Posterior vena cava (tissue), 2 donors: ENCODE measurements at regions not wholly inside any gene's neighbourhood (a gene's known extent, or its start where the extent isn't known, plus 50 kb on each side); places are given as distances from the start of the nearest gene placed in this dataset.
"Not testable (repeated sequence)": the region's sequence is repeated elsewhere in the genome, so short reads cannot be mapped to it uniquely, and the experiment has no call there.

Experiments
- DNase-seq: peaks from one replicate; pipeline ENCODE4 v3.0.0-alpha.2; 2020; ENCODE audit warnings: low spot score
- intact Hi-C, 2 donors: fragments of 100-400 bp; cut with DNase I; formaldehyde crosslinking; loops; one replicate each; pipeline versions ENCODE4 v1.14.1 to v1.14.2; 2022 to 2023
- donor health status: DM: yes; HTN: yes; CAD: no.
- donor health status: DM: yes; HTN: yes; CAD: no.

- intact Hi-C loops: no loop called here
- no peak for DNase-seq
Observed at GRCh38 chr12:46884362-46884761, 58.6 kb upstream of the SLC38A4 start.

- intact Hi-C loops: no loop called here
- no peak for DNase-seq
Observed at GRCh38 chr12:46886541-46887041, 60.8 kb upstream of the SLC38A4 start.

GRCh38 chr12:46887870-46888269, 62.1 kb upstream of the SLC38A4 start:
- intact Hi-C loops: no loop called here
- no peak for DNase-seq

DNA sequence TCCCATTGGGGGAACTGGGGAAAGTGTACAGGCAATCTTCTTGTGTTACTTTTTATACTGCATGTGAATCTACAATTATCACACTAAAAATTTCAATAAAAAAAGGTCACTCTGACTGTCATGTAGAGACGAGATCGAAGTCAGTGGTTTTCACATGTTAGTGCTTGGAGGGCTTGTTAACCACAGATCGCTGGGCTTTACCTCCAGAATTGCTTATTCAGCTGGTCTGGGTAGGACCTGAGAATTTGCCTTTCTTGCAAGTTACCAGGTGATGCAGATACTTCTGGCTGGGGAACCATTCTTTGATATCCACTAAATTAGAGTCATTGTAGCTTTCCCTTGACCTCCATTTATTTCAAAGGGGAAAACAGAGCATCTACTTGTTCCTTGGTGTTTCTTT, 62.8 kb upstream of the SLC38A4 start:
- DNase-seq: no peak
- intact Hi-C loops: no loop called here

DNA sequence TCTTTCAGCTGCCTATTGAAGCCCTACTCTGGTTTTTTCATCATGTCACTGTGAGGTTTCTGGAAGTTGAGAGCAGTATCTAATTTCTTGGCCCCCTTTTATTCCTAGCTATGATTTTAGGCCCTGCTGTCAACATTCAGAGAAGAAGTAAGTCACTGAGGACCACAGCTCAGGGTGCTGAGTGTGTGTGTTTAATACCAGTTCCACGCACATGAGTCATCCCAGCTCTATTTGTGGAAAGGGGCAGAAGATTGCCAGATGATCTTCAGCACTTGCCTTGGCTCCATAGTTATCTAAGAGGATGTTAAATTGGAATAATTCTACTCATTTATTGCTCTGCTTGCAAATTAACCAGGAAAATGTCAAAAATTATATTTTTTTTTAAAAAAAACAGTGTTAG, 65.5 kb upstream of the SLC38A4 start:
- no peak for DNase-seq
- intact Hi-C loops: no loop called here

- DNase-seq: no peak
- intact Hi-C loops: no loop called here
Observed at GRCh38 chr12:46892034-46892705, 66.4 kb upstream of the SLC38A4 start.

- intact Hi-C loops: no loop called here
- no peak for DNase-seq
Observed at GRCh38 chr12:46892887-46893286, 67.1 kb upstream of the SLC38A4 start.

- no peak for DNase-seq
- intact Hi-C loops: no loop called here
Observed at GRCh38 chr12:46893434-46893833, 67.6 kb upstream of the SLC38A4 start.

DNA sequence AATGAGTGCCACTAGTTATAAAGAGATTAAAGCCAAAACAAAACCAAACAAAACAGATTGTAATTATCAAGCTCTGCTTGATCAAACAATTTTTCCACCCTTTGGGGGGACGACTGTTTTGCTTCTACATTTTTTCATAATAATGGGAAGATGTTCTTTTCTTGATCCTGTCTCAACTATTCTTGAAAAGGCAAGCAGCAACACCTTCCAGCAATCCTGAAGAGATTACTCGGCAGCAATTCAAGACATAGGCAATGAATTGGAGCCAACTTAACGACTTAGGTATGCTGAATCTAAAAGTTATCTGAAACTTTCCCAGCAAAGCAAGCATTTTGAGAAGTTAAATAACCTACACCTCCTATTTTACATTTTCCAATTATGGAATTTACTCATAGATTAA, 69.9 kb upstream of the SLC38A4 start:
- DNase-seq: no peak
- intact Hi-C loops: no loop called here

- intact Hi-C loops: no loop called here
- DNase-seq: no peak
Observed at GRCh38 chr12:46896680-46897079, 70.9 kb upstream of the SLC38A4 start.

- intact Hi-C loops: no loop called here
- no peak for DNase-seq
Observed at GRCh38 chr12:46898152-46898931, 72.5 kb upstream of the SLC38A4 start.

- DNase-seq: no peak
- intact Hi-C loops: no loop called here
Observed at GRCh38 chr12:46898989-46899388, 73.2 kb upstream of the SLC38A4 start.

DNA sequence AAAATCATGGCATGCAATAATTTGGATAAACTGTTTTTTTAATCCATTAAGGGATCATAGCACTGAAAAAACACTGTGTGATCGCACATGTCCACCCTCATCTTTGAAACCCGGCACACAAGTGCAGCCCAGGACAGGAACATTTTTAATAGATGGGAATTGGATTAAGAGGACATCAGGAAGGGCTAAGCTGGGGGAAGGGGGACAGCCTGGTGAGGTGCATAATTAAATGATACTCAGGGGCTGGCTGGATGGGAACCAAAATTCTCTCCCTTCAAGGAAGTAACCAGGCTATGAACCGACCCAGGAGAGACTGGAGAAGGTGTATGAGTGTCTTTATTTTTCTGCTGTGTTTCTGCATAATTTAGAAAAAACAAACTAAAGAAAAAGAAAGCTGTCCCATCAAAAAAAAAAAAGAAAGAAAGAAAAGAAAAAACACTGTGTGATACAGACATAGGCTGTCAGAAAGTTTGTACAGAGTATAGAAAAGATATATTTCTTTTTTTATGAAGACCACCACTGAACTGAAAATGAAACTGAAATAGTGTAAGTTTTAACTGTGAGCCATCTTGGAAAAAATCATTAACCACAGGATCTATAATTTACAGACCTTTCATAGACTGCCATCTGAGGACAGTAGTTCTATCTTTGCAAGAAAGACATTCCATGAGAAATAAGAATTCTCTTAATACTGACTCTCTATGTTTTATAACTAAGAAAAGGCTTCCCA, 75.1 kb upstream of the SLC38A4 start:
- no peak for DNase-seq

GRCh38 chr12:46901464-46902205, 75.8 kb upstream of the SLC38A4 start:
- intact Hi-C loops: no loop called here
- no peak for DNase-seq

More for the DNA sequence above, 75.1 kb upstream of the SLC38A4 start:
- intact Hi-C loops: no loop called here

DNA sequence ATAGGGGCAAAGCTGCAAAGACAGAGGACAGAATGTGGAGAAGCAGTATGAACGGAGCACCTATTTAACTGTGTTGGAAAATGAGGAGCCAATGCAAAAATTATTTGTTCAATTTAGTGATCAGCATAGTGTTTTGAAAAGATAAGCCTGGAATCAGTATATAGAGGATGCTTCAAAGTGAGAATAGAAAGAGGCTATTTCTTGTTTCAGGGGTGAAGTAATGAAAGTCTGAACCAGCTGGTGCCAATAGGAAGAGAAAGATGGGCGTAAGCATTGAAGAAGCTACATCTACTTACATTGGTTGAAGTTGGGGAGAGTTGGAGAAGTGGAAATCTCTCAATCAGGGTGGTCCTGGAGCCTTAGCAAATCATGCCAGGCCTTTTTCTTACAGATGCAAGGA, 77.3 kb upstream of the SLC38A4 start:
- intact Hi-C loops: no loop called here
- DNase-seq: no peak

GRCh38 chr12:46904406-46905238, 78.8 kb upstream of the SLC38A4 start:
- DNase-seq: no peak
- intact Hi-C loops: no loop called here

DNA sequence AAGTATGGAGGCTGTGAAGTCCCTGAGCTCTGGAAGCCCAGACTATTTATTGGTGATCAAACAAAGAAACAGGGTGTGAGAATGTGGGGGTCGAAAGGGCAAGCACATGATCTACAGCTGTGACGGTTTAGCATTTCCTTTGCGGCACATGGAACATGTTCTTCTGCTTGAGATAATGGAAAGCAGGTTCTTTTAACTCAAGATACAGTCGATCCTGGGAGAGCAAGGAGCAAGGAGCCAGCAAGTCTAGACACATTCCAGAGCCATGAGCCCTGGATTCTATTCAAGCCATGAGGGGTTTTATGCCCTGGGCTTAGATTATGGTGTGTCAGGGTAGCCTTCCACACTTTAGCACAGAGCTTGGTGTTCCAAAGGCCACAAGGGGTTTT, 79.4 kb upstream of the SLC38A4 start:
- intact Hi-C loops, DNase-seq: not testable (repeated sequence)

DNA sequence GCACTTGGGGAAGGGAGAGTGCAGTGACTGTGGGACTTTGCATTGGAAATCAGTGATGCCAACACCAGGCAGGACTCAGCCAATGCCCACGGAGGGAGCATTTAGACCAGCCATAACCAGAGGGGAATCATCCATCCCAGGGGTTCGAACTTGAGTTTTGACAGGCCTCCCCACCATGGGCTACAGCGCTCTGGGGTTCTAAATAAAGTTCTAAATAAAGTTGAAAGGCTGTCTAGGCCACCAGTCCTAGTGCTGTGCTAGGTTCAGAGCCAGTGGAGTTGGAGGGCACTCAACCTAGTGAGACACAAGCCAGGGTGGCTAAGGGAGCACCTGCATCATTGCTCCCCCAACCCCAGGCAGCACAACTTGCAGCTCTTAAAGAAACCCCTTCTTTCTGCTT, 82.0 kb upstream of the SLC38A4 start:
- no peak for DNase-seq
- intact Hi-C loops: no loop called here
